GM10248 (cell line): ENCODE measurements at regions not wholly inside any gene's neighbourhood (a gene's known extent, or its start where the extent isn't known, plus 50 kb on each side); places are given as distances from the start of the nearest gene placed in this dataset.

Experiments used
- CTCF ChIA-PET: fragments of 300-600 bp; sonication (Branson Sonifier 250); formaldehyde crosslinking; extraction: SDS; loops from one replicate; lab custom pipeline; 2021; ENCODE audit warnings: antibody characterized with exemption; lab: Yijun Ruan, JAX
- POLR2A ChIA-PET: fragments of 350-650 bp; sonication (Branson Sonifier 250); formaldehyde crosslinking; extraction: SDS; loops from one replicate; lab custom pipeline; 2020; ENCODE audit warnings: antibody characterized with exemption; lab: Yijun Ruan, JAX
- DNase-seq: peaks from one replicate; pipeline ENCODE4 v3.0.0; 2012; ENCODE audit errors: extremely low spot score
- TF ChIP-seq, protein P1 (sequence below): IDR thresholded peaks from 2 replicates; pipeline ENCODE4 v1.5.1; 2012; ENCODE audit warnings: mild to moderate bottlenecking, low read depth; ENCODE audit errors: extremely low read depth, missing control alignments, control extremely low read depth

DNA sequence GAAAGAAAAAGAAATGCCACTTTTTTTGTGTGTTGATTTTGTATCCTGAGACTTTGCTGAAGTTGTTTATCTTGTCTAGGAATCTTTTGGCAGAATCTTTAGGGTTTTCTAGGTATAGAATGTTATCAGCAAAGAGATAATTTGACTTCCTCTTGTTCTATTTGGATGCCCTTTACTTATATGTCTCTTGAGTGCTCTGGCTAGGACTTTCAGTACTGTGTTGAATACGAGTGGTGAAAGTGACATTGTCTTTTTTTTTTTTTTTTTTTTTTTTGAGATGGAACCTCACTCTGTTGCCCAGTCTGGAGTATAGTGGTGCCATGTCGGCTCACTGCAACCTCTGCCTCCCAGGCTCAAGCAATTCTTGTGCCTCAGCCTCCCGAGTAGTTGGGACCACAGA, 64.7 kb upstream of the NPHP3 start:
- TF ChIP-seq, protein P1, sequence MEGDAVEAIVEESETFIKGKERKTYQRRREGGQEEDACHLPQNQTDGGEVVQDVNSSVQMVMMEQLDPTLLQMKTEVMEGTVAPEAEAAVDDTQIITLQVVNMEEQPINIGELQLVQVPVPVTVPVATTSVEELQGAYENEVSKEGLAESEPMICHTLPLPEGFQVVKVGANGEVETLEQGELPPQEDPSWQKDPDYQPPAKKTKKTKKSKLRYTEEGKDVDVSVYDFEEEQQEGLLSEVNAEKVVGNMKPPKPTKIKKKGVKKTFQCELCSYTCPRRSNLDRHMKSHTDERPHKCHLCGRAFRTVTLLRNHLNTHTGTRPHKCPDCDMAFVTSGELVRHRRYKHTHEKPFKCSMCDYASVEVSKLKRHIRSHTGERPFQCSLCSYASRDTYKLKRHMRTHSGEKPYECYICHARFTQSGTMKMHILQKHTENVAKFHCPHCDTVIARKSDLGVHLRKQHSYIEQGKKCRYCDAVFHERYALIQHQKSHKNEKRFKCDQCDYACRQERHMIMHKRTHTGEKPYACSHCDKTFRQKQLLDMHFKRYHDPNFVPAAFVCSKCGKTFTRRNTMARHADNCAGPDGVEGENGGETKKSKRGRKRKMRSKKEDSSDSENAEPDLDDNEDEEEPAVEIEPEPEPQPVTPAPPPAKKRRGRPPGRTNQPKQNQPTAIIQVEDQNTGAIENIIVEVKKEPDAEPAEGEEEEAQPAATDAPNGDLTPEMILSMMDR, result no peak
- ChIA-PET CTCF (no interaction called here), POLR2A (no interaction called here)
- no peak for DNase-seq

DNA sequence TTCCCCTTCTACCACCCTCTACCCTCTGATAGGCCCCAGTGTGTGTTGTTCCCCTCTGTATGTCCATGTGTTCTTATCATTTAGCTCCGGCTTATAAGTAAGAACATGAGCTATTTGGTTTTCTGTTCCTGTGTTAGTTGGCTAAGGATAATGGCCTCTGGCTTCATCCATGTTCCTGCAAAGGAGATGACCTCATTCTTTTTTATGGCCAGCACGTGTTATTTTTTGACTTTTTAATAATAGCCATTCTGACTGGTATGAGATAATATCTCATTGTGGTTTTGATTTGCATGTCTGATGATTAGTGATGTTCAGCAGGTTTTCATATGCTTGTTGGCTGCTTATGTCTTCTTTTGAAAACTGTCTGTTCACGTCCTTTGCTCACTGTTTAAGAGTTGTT, 63.1 kb upstream of the NPHP3 start:
- CTCF ChIA-PET, result no interaction called here
- TF ChIP-seq, protein P1, result no peak
- POLR2A ChIA-PET, result no interaction called here
- no peak for DNase-seq

DNA sequence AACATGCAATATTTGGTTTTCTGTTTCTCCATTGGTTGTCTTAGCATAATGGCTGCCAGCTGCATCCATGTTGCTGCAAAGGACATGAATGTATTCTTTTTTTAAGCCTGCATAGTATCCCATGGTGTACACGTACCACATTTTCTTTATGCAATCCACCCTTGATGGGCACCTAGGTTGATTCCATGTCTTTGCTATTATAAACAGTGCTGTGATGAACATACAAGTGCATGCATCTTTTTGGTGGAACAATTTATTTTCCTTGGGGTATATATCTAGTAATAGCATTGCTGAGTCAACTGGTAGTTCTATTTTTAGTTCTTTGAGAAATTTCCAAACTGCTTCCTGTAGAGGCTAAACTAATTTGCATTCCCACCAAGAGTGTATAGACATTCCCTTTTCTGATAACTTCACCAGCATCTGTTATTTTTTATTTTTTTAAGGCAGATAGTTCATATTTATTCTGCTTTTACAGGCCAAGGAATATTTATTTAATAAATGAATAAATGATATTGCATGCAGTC, 62.4 kb upstream of the NPHP3 start:
- TF ChIP-seq, protein P1, result no peak
- DNase-seq, result no peak
- ChIA-PET CTCF (no interaction called here), POLR2A (no interaction called here)

DNA sequence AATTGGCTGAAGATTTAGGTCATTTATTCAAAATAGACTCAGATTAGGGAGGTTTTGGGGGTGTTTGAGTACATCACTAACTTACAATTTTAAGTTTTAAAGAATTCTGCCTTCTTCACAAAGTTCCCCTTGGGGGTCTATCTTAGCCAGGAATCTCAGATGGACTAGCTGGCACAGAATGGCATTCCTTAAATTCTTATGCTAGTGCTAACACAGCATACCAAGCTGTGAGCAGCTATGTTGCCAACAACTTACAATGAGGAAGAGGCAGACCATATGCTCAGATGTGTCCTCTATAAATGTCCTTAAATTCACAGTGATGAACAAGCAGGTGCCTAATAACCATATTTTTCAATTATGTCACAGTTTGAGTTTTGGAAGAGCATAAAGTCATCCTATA, 60.9 kb upstream of the NPHP3 start:
- no peak for DNase-seq
- TF ChIP-seq, protein P1, result no peak
- POLR2A ChIA-PET, result no interaction called here
- CTCF ChIA-PET, result no interaction called here

DNA sequence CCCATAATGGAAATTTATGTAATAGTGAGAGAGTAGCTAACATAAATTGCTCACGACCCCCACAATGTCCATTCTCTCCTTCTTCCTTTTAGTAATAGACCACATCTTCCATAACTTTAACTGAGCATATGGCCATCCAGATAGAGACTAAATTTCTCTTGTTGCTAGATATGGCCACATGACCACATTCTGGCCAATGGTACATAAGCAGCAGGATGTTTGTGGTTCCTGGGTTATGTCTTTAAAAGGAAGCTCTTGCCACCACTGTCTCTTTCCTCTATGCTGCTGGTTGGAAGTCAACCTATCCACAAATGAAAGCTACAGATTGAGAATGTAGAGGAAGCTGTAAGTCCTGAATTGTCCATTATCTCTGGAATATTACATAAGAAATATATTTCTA, 59.7 kb upstream of the NPHP3 start:
- CTCF ChIA-PET, result interaction anchor here (1.2 to 1.6 kb wide), 2 partner anchors 10 to 51 kb away, joined by 3 to 4 read pairs; no protein-coding TSS in a partner anchor
- POLR2A ChIA-PET, result no interaction called here
- TF ChIP-seq, protein P1, result no peak
- DNase-seq, result no peak

DNA sequence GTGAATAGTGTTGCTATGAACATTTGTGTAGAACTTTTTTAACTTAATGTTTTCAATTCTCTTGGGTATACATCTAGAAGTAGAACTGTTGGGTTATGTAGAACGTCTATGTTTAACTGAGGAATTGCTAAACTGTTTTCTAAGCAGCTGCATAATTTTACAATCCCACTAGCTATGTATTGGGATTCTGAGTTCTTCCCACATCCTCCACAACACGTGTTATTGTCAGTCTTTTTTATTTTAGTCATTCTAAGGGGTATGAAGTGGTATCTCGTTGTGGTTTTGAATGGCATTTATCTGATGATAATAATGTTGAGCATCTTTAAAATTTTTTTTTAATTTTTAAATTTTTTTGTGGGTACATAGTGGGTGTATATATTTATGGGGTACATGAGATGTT, 55.0 kb upstream of the NPHP3 start:
- CTCF ChIA-PET, result no interaction called here
- TF ChIP-seq, protein P1, result no peak
- no peak for DNase-seq
- POLR2A ChIA-PET, result no interaction called here
